ENCODE measurements at regions not wholly inside any gene's neighbourhood (a gene's known extent, or its start where the extent isn't known, plus 50 kb on each side); places are given as distances from the start of the nearest gene placed in this dataset.

DNA sequence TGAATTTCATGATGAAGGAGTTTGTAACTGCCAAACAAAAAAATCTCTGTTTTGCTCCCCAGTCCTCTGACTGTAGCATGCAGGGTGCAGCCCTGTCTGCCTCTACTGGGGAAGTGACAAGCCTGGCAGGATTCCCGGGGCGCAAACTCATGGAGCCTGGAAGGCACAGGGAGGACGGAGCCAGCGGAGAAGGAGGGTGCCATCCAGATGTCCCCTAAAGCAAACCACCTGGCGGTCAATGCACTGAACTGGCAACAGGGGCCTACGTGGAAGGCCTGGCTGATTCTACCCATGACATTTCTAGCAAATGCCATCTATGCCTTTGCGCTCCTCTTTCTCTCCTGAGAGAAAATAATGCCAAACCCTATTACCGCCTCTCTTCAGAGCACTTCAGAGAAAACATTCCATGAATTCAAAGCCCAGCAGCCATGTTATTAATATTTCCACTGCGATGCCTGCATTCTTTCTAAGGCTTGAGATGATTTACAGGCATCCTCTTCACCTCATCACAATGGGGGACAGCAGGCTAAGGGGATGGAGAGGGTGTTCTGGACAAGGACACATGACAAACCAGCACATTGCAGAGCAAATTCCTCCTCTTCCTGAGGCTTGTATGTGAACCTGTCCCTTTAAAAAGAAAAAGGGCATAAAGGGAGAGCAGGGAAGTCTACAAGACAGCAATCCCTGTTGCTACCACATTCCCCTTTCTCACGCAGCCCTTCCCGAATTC, 329.3 kb upstream of the NOCT start:
- peak; percentile 26 to 69 for DNase-seq

DNA sequence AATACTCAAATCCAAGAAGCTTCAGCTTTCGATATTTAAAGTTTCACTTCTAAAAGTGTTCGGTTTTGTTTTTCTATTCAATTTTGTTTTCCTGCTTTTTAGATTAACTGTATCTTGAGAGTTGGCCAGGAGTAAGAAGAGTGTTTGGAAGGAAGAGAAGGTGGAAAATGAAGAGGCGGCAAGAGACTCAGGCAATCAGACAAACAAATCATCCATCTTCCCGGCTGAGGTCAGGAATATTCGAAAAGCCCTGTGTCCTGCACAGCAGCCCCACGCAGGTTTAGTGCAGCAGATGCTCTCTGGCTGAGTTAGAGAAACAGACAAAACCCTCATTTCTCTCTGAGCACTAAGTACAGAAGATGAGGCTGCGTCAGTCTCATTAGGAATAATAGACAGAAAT, 330.3 kb upstream of the NOCT start:
- DNase-seq: no peak

- DNase-seq: peak; percentile 41 to 83
These were observed 334.5 kb upstream of the NOCT start for GRCh38 chr4:138680989-138681604.

DNA sequence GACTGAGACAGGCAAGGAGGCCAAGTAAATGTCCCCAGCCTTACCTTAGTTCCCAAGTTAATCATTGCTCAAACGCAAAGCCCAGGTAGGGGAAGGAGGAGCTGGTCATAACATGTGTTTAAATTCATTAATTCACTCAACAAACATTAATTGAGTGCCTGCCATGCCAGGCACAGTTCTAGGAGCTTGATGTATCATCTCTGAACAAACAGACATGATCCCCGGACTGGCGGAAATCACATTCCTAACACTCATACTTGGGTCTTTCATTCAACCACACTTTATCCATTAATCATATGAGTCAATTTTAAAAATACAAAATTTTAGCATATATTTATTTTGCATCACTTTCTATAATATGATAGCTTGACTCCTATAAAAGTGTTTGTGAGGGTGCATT, 335.3 kb upstream of the NOCT start:
- no peak for DNase-seq

GRCh38 chr4:138678985-138679746, 336.4 kb upstream of the NOCT start:
- DNase-seq: no peak

GRCh38 chr4:138677748-138678147, 337.8 kb upstream of the NOCT start:
- DNase-seq: no peak

DNA sequence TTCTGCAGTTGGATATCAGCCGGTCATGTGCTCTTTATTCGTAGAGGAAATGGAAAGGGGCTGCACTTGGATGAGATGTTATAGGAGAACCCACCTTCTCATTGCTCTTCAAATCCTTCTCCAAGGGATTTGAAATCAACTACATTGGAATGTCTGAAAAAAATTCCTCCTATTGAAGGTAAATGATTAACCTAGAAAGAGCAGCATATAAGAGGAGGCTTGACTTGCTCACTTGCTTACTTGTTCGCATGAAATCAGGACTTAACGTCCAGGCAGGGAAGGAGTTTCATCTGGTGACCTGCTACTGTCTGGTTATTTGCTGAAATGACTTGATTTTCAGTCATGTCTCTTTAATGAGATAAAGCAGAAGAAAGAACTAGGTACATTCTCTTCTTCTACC, 338.4 kb upstream of the NOCT start:
- no peak for DNase-seq

DNA sequence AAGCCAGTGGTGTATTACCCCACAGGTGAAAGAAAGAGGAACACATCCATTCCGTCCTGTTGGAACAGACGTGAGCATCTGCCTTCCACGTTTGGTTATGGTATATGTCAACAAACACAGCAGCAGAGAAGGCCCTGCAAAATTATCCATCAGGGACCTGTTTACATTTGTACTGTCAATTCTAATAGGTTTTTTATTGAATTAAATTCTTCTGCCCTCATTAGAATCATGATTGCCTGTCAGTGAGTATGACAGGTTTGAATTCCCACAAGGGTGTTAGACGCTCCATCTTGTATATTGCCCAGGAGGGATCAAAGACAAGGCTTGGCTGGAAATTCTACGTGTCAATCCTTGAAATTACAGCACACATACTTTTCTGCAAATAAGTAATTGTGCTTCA, 339.9 kb upstream of the NOCT start:
- DNase-seq: no peak

- no peak for DNase-seq
These were observed 341.4 kb upstream of the NOCT start for GRCh38 chr4:138674209-138674608.

DNA sequence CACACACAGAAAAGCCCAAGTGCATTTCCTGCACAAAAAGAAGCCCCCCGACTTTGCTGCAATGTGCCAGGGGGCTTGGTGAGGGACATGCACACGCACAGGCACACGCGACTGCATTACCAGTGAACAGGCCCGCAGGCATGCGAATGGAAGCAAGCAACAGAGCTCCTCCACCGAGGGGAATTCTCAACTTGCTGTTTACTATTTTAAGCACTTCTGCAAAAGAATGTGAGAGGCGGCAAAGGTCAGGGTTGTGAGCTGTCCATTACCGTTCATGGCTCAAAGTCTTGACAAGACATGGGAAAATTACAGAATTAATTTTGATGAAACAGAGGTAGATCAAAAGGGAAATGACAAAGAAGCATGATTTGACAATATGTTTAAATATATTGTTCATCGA, 342.5 kb upstream of the NOCT start:
- DNase-seq: no peak

GRCh38 chr4:138672393-138672976, 343.1 kb upstream of the NOCT start:
- DNase-seq: no peak

DNA sequence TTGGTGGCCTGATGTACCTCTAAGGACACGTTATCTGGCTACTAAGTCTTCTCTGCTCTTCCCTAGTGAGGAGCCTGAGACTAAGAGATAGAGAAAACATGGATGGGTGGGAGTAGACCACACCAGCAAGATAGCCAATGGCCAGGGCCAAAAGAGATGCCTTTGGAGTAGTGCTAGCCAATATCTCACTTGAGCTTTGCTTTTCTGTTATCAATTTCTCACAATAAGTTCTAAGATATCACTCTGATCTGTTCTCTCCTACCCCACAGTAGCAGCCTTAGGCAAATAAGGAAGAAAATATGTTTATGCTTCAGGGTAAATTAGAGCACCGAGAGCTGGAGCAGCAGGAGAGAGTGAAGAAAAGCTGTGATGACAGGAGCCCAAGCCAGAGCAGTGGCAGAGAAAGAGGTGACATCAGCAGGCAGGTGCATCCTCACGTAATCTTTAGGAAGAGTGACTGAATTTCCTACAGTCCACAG, 343.9 kb upstream of the NOCT start:
- no peak for DNase-seq

DNA sequence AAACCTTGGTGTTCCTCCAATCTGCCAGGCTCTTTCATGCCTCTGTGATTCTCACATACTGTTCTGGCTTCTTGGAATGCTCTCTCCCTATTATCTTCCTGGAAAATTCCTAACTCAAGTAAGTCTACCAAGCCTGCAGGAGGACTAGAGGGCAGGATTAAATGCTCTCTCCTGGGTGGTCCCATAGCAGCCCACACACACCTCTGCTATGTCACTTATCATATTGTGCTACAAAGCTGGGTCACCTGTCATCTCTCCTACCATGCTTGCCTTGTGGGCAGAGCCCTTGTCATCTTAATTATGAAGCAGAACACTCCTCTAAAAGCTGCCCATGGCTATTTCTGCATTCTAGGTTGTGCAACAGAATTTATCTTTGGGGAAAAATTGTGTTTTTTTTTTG, 344.5 kb upstream of the NOCT start:
- DNase-seq: no peak

DNA sequence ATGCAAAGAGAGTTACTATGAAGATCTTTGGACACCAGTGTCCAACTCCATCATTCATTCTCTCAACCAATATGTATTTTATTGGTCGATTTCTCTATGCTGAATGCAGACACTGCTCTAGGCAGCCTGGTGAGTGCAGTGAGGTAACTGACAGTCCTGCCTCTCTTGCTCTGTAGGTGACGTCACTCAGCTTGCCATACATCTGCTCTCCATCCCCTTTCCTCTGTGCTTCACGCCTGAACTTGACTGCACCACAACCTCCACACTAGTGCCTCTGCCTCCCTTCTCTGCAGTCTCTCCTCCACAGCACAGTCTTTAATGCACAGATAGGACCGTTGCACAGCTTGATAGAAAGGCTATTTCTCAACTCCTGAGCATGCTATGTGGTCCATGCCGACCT, 344.9 kb upstream of the NOCT start:
- DNase-seq: no peak

DNA sequence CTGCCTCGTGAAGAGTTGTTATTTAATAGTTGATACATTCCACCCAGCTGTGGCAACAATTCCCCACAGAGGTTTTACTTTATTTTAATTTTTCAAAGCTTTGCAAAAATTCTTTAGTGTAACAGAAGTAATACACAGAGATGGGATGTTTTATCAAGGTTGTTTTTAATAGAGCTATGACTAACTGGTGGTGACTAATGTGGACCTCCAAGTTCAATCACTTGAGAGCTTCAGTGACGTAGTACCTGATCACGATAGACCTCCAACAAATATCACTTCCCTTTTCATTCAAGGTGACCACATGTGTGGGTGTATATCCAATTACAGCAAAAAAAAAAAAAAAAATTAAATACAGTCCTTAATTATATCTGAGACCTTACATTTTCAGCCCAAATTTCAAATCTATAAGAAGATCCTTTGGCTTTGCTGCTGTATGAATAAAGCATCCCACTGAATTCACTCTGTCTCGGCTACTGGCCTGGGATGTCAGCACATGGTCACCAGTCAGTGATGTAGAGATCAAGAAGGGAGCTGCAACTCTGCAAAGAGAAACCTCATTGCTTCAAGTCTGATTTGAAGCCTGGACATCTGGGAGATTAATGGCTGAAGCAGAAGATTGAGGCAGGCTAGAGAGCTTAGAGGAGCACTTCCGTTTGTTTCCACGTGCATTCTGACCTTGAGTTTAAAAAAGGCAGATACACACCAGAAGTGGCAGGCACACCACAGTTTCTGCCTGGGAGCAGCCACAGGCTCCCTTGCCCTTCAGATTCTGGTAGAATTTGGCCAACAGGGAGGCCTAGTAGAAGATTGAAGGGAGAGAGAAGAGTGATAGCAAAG, 345.9 kb upstream of the NOCT start:
- DNase-seq: no peak

- no peak for DNase-seq
These were observed 347.3 kb upstream of the NOCT start for GRCh38 chr4:138668309-138668708.

- DNase-seq: peak in 1 of 2 experiments; percentile 41
These were observed 349.2 kb upstream of the NOCT start for GRCh38 chr4:138666366-138666765.

DNA sequence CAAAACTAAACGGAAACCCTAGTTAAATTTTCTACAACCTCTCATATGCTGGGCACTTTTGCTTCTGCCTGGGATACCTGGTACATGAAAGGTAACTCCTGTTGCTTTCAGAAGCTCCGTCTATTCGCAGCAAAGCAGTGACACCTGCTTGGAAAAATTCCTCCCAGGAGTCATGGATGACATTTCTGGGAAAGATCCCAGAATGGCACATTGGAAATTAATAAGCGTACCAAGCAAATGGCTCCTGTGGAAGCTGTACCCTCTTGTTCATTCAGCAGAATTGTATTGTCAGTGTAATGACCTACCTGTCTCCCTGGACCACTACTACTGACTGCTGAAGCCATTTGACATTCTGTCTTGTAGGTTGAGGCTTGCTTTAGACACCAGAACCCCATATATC, 349.7 kb upstream of the NOCT start:
- DNase-seq: no peak

- no peak for DNase-seq
These were observed 351.7 kb upstream of the NOCT start for GRCh38 chr4:138663883-138664282.

GRCh38 chr4:138659812-138660316, 355.7 kb upstream of the NOCT start:
- DNase-seq: no peak

GRCh38 chr4:138659037-138659811, 356.4 kb upstream of the NOCT start:
- DNase-seq: no peak

- no peak for DNase-seq
These were observed 357.1 kb upstream of the NOCT start for GRCh38 chr4:138658518-138658917.
